HG03097 (cell line): ENCODE measurements at regions not wholly inside any gene's neighbourhood (a gene's known extent, or its start where the extent isn't known, plus 50 kb on each side); places are given as distances from the start of the nearest gene placed in this dataset.
"Not testable (repeated sequence)": the region's sequence is repeated elsewhere in the genome, so short reads cannot be mapped to it uniquely, and the experiment has no call there.

Experiments
- ATAC-seq: cut with Tn5 transposase; IDR thresholded peaks from one replicate; pipeline ENCODE4 v1.9.1; 2021; ENCODE audit not compliant: unreplicated experiment, low FRiP score

DNA sequence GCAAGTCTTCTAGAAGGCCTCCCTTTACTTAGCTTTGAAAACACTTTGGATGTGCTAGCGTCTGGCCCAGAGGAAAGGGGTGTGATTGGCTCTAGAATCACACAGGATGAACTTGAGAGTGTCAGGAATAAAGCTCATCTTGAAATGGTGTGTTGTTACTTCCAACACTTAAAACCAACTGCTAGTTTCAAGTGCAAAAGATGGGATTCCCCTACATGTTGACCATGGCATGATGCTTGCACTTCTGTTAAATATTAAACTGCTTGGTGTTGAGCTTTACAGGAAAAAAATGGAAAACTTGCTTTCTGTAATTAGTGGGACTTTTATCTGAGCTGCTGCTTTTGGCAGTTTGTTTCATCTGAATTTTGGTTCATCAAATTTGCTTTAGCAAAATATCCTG is 261.1 kb downstream of the MED10 start:
- ATAC-seq, result no peak

DNA sequence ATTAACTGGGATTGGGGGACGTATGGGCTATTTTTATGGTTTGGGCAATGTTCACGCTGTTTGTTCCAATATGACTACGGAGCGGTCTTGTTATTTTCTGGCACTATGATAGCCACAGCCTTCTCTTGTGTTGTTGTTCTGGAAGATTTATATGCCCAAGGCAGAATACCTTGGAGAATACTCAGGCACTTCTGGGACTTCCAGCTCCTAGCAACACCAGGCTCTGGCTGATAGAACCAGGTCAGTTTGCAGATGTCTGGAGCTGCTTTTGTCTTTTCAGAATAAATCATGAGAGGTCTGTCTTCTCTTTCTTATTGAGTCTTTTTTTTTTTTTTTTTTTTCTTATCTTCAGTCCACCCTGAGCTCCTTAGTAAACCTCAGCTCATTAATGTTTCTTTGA is 262.5 kb downstream of the MED10 start:
- no peak for ATAC-seq

DNA sequence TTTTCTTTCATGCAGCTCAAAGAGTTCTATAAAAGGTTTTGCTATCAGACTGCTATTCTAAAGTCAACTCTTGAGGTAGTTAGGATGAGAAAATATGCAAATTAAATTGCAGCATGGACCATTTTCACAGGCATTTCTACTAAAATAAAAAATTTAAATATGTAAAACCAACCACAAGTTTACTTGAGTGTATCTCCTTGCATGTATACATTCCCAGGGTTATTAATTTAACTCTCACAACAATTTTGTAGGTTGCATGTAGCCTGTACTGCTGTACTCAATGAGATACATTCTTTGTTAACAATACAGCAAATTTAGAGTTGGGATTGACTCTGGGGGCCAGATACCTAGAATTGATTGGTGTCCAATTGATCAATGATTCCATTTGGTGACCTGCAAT is 265.8 kb downstream of the MED10 start:
- ATAC-seq, result no peak

DNA sequence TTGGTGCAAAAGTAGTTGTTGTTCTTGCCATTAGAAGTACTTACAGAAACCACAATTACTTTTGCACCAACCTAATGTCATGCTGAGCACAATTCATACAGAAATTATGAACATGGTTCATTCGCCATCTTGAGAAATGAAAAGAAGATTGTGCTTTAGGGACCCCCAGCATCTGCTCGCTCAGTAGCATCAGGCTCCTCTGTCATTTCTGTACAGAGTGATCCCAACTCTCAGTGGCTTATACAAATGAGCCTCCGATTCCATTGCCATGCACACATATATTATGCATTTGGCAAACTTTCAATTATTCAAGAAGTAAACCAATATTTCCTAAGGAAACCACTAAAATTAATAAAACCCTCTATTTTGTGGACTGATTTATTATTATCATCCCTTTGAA is 266.2 kb downstream of the MED10 start:
- no peak for ATAC-seq

DNA sequence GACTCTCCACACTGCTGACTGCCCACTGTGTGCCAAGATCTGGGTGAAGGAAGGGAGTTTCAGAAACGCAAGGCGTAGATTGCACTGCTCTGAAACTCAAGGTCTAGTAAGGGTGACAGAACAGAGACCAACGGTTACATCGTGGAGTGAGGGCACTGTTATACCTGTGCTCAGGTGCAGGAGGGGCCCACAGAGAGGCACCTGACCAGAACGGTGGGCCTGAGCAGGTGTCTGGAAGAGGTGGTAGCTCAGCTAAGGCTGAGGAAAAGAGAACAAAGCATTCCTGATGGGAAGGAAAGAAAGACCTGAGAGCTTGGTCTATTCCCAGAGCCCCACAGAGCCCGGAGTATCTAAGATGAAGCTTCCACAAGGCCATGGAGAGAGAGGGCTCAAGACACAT is 267.2 kb downstream of the MED10 start:
- no peak for ATAC-seq

DNA sequence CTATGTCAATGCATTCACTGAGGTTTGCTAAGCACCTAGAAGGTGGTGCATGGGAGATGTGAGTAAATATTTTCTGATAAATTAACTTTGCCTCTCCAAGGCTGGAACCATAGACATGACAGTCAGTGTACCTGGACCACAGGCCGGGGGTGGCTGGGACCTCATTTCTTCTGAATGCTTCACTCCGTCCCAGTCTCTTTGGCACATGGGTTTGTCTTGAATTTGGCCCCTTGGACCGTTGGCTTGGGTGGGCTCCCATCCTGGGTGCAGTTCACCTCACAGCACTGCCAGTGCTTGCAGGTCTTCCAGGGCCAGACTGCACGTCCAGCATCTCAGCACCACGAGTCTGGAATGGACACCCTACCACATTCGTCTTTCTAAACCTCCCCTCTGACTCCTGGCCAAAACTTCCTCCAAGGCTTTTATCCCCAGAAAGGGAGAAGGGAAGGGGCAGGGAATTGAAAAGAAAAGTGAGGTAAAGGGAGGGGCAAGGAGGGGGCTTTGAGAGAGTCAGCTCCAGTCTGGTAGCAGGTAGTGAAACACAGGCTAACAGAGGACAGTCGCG is 267.8 kb downstream of the MED10 start:
- no peak for ATAC-seq

DNA sequence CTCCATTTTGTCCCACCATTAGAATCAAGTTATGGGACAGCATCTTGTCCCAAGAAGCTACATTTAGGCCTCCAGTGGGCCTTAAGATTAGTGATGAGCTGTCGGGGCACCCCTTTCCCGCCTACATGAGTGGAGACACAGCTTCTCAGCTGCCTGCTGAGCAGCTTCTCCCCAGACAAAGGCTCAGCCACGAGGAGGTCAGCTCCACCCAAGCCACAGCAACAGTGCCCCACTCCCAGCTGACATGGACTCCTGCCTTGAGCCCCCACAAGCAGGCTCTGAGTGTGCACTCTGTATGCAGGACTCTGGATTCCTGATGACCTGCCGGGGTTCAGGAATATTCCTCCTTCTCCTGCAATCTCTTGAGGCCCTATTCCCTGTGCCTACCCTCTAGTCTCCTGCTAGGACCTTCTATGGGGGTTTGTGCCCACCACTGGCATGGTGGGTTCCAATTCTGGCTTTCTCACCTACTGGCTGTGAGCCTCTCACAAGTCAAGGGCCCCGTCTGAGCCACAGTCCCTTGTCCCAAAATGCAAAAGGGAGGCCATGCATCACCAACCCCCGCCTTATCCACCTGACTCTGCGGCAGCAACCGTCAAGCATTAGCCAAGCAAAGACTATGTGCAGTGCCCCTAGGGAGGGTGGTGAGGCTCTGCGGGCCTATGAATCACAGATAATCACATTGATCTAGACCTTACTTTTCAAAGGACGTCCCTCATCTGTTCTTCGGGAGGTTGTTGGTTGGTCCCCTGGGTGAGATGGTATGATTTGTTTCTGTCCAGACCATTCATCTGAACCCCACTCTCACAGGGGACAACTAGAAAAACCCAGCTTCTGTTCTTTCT is 269.1 kb downstream of the MED10 start:
- no peak for ATAC-seq

DNA sequence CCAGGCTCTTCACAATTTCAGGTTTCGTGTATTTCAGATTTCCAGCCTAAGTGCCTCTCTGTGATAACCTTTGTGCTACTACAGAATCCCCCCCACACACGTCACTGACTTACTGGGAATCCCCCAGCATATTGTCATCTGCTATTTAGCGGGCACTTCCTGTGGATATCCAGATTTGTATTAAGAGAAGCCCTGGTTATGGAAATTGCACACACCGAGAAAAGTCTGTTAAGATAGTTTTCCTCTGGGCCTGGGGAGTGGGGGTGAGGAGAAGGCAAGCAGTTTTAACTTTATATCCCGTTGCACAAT is 269.9 kb downstream of the MED10 start:
- ATAC-seq, result no peak

DNA sequence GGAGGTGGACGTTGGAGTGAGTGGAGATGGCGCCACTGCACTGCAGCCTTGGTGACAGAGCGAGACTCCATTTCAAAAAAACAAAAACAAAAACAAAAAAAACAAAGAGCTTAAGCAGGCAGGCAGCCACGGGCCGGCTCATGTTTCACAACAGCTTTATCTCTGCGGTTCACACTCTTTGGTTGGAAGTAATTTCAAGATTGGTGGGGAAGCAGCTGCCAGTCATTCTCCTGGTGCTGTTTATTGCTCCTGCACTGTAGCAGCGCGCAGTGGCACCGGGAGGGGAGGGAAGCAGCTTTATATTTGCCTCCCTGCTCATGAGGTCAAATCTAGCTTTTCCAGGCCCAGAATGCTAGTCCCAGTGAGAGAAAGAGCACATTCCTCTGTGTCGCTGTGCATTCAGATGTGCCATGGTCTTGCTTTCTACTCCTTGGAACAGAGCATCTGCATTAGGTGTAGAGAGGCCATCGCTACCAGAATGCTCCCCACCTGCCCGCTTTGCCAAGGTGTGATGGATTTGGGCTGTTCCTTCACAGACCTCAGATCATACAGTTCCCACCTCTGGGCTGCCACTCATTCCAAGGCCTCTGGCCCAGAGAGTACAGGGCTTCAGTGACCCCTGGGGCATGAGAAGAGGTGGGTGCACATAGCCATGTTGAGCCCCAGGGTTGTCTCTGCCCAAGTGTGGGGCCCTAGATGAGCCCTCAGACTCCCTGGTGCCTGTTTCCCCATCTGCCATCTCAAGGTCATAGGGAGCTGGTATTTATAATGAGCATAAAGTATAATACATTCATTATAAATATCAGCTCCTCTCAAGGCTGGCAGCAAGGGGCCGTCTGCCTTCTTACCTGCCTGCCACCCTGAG is 270.4 kb downstream of the MED10 start:
- no peak for ATAC-seq

DNA sequence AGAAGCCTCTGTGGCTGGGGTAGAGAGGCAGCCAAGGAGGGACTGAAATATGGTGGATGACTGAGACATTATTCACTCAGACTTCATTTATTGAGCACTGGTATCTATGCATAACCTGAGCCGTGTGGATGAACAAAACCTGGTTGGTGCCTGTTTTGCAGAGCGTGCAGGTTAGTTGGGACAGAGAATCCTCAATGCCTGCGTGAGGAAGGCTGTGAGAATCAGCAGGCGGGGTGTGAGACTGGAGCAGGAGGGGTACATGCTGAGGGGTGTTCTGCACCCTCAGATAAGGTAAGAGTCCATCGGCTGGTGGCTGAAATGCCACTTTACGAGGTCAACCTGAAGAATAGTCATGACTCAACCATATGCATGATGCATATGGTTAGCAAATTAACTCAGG is 271.6 kb downstream of the MED10 start:
- ATAC-seq, result no peak

DNA sequence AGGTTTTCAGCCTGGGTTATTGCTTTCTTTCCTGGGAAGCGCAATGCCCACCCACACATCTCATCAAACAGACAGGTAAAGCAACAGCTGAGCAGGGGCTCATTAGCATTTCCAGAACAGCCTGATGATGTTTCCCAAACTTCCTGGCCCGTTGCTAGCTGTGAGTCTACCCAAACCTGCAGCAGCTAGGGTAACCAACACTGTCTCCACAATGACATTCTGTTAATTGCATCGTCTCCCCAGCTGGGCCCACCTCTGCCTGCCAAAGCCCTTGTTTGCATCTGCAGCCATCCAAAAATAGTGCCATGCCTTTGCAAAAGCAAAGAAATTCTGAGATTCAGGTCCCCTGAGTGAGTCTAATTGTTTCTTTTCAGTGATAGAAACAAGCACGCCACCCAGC is 273.0 kb downstream of the MED10 start:
- ATAC-seq, result no peak

DNA sequence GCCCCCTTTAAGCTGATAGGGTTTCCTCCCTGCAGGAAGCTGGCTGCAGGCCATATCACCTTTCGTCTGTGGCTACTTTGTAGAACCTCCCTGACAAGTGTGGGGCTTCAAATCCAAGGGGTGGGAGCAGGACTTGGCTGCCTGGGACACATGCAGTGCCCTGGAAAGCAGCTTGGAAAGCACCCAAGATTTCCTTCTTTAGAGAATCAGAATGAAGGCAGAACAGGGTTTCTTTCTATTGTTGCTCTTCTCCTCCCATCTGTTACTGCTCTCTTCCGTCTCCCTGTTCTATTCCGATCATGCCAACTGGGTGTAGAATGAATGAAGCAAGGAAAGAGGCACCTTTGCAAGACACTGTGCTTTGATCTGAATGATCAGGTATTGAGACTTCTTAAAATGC is 282.2 kb downstream of the MED10 start:
- no peak for ATAC-seq

DNA sequence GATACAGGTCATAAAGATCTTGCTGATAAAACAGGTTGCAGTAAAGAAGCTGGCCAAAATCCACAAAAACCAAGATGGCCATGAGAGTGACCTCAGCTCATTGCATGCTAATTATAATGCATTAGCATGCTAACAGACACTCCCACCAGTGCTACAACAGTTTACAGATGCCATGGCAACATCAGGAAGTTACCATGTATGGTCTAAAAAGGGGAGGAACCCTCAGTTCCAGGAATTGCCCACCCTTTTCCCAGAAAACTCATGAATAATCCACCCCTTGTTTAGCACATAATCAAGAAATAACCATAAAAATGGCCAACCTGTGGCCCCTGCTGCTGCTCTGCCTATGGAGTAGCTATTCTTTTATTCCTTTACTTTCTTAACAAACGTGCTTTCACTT is 284.2 kb downstream of the MED10 start:
- ATAC-seq, result not testable (repeated sequence)

DNA sequence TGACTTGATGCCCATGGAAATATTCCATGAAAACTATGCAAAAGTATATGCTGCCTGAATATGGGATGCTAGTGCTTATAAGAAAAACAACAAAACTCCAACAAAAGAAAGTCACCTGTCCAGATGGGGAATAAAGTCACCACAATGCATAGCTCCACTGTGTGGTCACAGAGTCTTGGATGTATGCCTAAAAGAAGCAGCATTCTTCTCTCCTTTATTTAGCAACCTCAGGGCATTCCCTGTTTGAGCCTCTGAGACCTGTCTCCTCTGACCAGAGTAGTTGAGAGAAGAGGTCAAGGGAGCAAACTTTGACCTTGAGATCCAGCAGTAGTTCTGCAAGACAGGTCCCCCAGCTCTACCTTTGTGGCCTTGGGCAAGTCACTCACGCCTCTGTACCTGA is 287.5 kb downstream of the MED10 start:
- ATAC-seq, result no peak

DNA sequence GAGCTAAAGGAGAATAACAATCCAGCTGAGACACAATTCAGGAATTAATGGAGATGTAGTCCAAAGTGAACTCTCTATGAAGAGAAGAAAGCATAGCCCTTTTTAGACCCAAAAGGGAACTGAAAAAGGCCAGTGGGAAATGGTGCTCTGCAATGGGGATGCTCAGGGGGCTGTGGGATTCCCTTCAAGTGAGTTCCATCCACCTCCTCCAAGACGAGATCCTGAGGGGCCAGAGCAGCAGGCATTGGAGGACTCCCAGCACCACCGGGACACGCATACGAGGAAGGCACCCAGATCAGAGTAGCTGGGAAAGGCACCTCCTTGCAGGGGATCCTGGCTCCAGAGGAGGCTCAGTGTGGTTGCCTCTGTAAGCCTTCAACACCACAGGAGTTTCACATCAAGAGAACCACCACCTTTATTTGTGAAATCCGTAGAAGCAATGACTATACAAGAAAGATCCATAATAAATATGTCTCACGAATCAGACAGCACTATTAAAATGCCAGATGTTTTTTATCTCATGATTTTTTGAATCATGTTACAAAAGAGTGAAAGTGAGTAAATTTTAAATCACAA is 288.2 kb downstream of the MED10 start:
- ATAC-seq, result no peak

DNA sequence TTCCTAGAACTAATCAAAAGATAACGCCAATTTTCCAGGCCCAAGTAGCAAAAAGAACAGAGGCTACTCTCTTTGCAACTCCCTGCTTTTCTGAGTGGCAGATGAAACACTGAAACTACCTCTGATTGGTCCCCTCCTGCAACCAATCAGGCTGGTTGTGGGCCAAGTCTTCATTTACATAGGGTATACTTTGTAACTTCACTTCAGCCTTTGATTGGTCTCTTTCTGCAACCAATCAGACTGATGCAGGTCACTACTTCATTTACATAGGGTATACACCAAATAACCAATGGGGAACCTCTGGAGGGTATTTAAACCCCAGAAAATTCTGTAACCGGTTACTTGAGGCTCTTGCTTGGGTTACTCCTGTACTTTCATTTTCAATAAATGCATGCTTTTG is 289.6 kb downstream of the MED10 start:
- ATAC-seq, result no peak

DNA sequence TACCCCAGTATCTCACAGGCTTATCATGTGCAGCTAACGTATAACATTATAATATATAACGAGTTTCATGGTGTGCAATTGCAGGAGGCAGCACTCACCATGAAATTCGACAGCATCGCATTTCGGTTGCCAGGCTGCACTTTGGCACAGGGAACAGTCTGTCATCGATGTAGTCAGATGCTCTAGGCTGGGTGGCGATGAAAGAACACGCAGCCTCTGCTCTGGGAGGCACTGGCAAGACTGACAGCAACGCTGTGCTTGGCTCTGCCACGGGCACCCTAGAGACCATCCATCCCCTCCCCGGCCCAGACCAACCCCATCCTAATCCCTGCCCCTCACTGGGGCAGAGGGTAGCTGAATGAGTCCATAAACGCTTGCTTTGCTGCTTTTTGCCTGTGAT is 290.8 kb downstream of the MED10 start:
- ATAC-seq, result no peak

DNA sequence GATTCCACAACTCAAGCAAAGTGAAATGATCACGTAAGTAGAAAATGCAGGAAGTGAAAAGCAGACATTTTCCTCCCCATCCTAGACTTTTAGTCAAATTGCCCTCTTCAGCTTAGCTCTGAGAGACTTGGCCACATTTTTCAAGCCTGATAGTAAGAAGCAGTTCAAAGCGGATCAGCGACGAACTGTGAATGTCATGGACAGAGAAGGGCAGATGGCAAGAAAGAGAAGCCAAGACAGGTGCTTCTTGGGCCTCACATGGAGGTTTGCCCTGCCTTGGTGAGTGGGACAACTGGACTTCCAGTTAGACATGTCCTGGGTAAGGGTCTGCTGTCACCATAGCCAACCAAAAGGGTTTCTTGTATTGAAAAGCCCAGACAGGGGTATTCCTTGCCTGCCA is 291.5 kb downstream of the MED10 start:
- no peak for ATAC-seq

DNA sequence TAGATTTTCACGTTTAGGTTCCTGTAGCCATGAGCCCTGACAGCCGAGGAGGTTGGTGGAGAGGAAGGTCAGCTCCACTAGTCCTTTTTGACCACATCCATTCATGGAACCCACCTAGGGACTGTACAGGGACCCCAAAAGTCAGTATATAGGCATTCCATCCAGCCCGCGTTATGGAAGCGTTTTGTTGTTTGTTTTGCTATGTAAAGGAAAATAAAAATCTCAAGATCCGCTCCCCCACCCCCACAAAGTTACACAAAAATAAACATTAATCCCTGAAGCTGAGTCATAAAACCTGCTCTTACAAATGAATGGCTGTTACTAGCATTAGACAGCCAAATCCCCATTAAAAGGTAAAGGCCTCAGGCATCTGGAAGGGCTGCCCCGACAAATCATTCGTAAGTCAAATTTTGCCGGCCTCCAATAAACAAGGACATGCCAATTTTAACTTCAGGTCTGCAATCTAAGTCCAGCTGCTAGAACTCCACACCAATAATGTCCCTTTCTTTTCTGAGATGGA is 292.9 kb downstream of the MED10 start:
- ATAC-seq, result no peak

DNA sequence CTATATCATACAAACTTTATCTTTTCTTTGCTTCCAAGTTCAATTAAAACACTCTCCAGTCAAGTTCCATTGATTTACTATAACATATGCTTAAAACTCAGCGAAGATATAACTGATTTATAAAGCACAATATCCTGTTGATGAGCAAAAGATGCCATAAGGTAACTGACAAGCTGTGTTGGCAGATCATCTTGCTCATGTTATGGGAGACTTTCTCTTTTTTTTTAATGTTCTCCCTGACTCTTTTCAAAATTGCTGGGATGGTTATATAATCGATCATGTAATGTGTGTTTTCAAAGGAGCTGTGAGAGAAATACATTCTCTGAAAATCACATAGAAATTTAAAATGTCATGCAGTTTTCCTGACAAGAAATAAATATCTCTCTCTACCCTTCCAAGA is 293.5 kb downstream of the MED10 start:
- no peak for ATAC-seq

DNA sequence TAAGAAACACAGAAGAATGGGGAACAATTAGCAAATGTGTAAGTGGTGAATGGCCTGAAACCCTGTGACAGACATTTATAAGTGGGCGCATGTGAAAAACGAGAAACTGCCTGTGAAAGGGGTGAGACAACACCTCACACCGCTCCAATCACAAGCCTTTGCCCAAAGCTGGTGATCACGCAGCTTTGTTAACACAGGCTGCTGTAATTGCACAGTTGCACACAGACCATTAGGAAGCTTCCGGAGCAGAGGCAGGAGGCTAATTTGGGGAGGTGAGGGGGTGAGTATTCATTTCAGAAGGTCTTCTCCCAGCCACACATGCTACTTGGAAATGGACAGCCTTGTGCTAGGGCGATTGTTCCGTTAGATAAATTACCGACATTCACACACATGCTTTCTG is 294.0 kb downstream of the MED10 start:
- ATAC-seq, result no peak
